ENCODE measurements at regions not wholly inside any gene's neighbourhood (a gene's known extent, or its start where the extent isn't known, plus 50 kb on each side); places are given as distances from the start of the nearest gene placed in this dataset.
"Not testable (repeated sequence)": the region's sequence is repeated elsewhere in the genome, so short reads cannot be mapped to it uniquely, and the experiment has no call there.

- no peak for DNase-seq
- Histone ChIP-seq H3K4me3 (ENCODE audit: low read depth, low read length) (no peak overlapping the region), H3K27ac (no peak overlapping the region), H3K27me3 (replicated peaks) (no peaks in the 10 kb centered on the region), H3K36me3 (replicated peaks) (no peaks in the 10 kb centered on the region)
- in situ Hi-C loops (cut with HindIII; ENCODE audit: low pct_ligation_motif_present, low sequenced_read_pairs) = no loop called here
- TF ChIP-seq CTCF (IDR thresholded peaks at IDR 0.05; ENCODE audit: low read depth, low read length, missing control alignments) = no peak
Observed at GRCh38 chr18:1370552-1370951, 465.9 kb downstream of the ADCYAP1 start.

GRCh38 chr18:1371724-1372123 is 467.1 kb downstream of the ADCYAP1 start:
- Histone ChIP-seq H3K27ac (no peak overlapping the region), H3K27me3 (replicated peaks) (no peaks in the 10 kb centered on the region), H3K4me3 (ENCODE audit: low read depth, low read length) (no peak overlapping the region), H3K36me3 (replicated peaks) (no peaks in the 10 kb centered on the region)
- DNase-seq = no peak
- in situ Hi-C loops (cut with HindIII; ENCODE audit: low pct_ligation_motif_present, low sequenced_read_pairs) = no loop called here
- TF ChIP-seq CTCF (IDR thresholded peaks at IDR 0.05; ENCODE audit: low read depth, low read length, missing control alignments) = no peak

GRCh38 chr18:1383465-1383864 is 478.8 kb downstream of the ADCYAP1 start:
- in situ Hi-C loops (cut with HindIII; ENCODE audit: low pct_ligation_motif_present, low sequenced_read_pairs) = no loop called here
- no peak for DNase-seq
- H3K36me3 ChIP-seq (replicated peaks) = no peaks in the 10 kb centered on the region
- no peak overlapping the region for H3K4me3 ChIP-seq (ENCODE audit: low read depth, low read length)
- no peak for TF ChIP-seq CTCF (IDR thresholded peaks at IDR 0.05; ENCODE audit: low read depth, low read length, missing control alignments)
- H3K27ac ChIP-seq = no peak overlapping the region
- no peaks in the 10 kb centered on the region for H3K27me3 ChIP-seq (replicated peaks)

GRCh38 chr18:1388468-1388867 is 483.8 kb downstream of the ADCYAP1 start:
- in situ Hi-C loops (cut with HindIII; ENCODE audit: low pct_ligation_motif_present, low sequenced_read_pairs); H3K4me3 ChIP-seq (ENCODE audit: low read depth, low read length); H3K27me3 ChIP-seq (replicated peaks); H3K36me3 ChIP-seq (replicated peaks); H3K27ac ChIP-seq; DNase-seq: not testable (repeated sequence)

- H3K36me3 ChIP-seq (replicated peaks) = no peaks in the 10 kb centered on the region
- H3K4me3 ChIP-seq (ENCODE audit: low read depth, low read length) = no peak overlapping the region
- H3K27me3 ChIP-seq (replicated peaks) = no peaks in the 10 kb centered on the region
- DNase-seq = no peak
- no peak for TF ChIP-seq CTCF (IDR thresholded peaks at IDR 0.05; ENCODE audit: low read depth, low read length, missing control alignments)
- H3K27ac ChIP-seq = no peak overlapping the region
- in situ Hi-C loops (cut with HindIII; ENCODE audit: low pct_ligation_motif_present, low sequenced_read_pairs) = no loop called here
Observed at GRCh38 chr18:1392046-1392445, 487.4 kb downstream of the ADCYAP1 start.

GRCh38 chr18:1392865-1393734 is 488.4 kb downstream of the ADCYAP1 start:
- TF ChIP-seq CTCF (IDR thresholded peaks at IDR 0.05; ENCODE audit: low read depth, low read length, missing control alignments) = no peak
- no peak for DNase-seq
- no peak overlapping the region for H3K4me3 ChIP-seq (ENCODE audit: low read depth, low read length)
- H3K27me3 ChIP-seq (replicated peaks) = no peaks in the 10 kb centered on the region
- no peak overlapping the region for H3K27ac ChIP-seq
- in situ Hi-C loops (cut with HindIII; ENCODE audit: low pct_ligation_motif_present, low sequenced_read_pairs) = no loop called here
- H3K36me3 ChIP-seq (replicated peaks) = no peaks in the 10 kb centered on the region
